GM04504 (cell line): ENCODE measurements at regions not wholly inside any gene's neighbourhood (a gene's known extent, or its start where the extent isn't known, plus 50 kb on each side); places are given as distances from the start of the nearest gene placed in this dataset.

Experiments
- DNase-seq: peaks from one replicate; pipeline ENCODE4 v3.0.0-alpha.2; 2012; ENCODE audit warnings: low read depth

GRCh38 chr7:24521917-24522623, 51.2 kb upstream of the PALS2 start:
- no peak for DNase-seq
